ENCODE measurements at regions not wholly inside any gene's neighbourhood (a gene's known extent, or its start where the extent isn't known, plus 50 kb on each side); places are given as distances from the start of the nearest gene placed in this dataset.

- TF ChIP-seq GATA2 (IDR thresholded peaks at IDR 0.05; ENCODE audit: low read depth, low read length) (no peak), GATA3 (IDR thresholded peaks at IDR 0.05; ENCODE audit: low read depth, low read length) (no peak)
These were observed 181.3 kb upstream of the TMC3 start for GRCh38 chr15:81555346-81555745.

All from SH-SY5Y (cell line).